ENCODE measurements at regions not wholly inside any gene's neighbourhood (a gene's known extent, or its start where the extent isn't known, plus 50 kb on each side); places are given as distances from the start of the nearest gene placed in this dataset.

DNA sequence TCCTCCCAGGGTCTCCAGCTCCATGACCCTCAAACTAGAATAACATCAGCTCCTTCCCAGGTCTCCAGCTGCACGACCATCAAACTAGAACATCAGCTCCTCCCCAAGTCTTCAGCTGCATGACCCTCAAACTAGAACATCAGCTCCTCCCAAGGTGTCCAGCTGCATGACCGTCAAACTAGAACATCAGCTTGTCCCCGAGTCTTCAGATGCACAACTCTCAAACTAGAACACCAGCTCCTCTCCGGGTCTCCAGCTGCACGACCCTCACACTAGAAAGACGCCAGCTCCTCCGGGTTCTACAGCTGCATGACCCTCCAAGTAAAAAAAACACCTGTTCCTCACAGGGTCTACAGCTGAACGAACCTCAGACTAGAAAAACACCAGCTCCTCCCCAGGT, 312.9 kb upstream of the TFPI start:
- TF ChIP-seq CTCF (conservative IDR thresholded peaks at IDR 0.05; ENCODE audit: low read depth, low read length) (no peak), EZH2 (IDR thresholded peaks at IDR 0.05; ENCODE audit: low read length, unreplicated experiment) (no peak), EZH2phosphoT487 (IDR thresholded peaks at IDR 0.05; ENCODE audit: borderline replicate concordance, low read length) (no peak)

All from PC-3 (cell line).